AG09309 (cell line): ENCODE measurements at regions not wholly inside any gene's neighbourhood (a gene's known extent, or its start where the extent isn't known, plus 50 kb on each side); places are given as distances from the start of the nearest gene placed in this dataset.

Experiments used
- DNase-seq: peaks from one replicate; pipeline ENCODE4 v3.0.0-alpha.2; 2010; ENCODE audit warnings: low read depth
- H3K4me3 ChIP-seq: 2 replicates; pipeline ENCODE4 v1.5.1; 2011; ENCODE audit warnings: mild to moderate bottlenecking, low read depth, low read length, moderate library complexity; ENCODE audit not compliant: control insufficient read depth
- TF ChIP-seq, protein P1 (sequence below): IDR thresholded peaks from 2 replicates; pipeline ENCODE4 v1.5.1; 2011; ENCODE audit warnings: mild to moderate bottlenecking, low read depth, low read length, inconsistent platforms; ENCODE audit not compliant: insufficient read depth, control insufficient read depth; ENCODE audit errors: missing control alignments

GRCh38 chr21:15333951-15334350 is 269.2 kb upstream of the NRIP1 start:
- TF ChIP-seq, protein P1, sequence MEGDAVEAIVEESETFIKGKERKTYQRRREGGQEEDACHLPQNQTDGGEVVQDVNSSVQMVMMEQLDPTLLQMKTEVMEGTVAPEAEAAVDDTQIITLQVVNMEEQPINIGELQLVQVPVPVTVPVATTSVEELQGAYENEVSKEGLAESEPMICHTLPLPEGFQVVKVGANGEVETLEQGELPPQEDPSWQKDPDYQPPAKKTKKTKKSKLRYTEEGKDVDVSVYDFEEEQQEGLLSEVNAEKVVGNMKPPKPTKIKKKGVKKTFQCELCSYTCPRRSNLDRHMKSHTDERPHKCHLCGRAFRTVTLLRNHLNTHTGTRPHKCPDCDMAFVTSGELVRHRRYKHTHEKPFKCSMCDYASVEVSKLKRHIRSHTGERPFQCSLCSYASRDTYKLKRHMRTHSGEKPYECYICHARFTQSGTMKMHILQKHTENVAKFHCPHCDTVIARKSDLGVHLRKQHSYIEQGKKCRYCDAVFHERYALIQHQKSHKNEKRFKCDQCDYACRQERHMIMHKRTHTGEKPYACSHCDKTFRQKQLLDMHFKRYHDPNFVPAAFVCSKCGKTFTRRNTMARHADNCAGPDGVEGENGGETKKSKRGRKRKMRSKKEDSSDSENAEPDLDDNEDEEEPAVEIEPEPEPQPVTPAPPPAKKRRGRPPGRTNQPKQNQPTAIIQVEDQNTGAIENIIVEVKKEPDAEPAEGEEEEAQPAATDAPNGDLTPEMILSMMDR = no peak
- no peak overlapping the region for H3K4me3 ChIP-seq
- no peak for DNase-seq

DNA sequence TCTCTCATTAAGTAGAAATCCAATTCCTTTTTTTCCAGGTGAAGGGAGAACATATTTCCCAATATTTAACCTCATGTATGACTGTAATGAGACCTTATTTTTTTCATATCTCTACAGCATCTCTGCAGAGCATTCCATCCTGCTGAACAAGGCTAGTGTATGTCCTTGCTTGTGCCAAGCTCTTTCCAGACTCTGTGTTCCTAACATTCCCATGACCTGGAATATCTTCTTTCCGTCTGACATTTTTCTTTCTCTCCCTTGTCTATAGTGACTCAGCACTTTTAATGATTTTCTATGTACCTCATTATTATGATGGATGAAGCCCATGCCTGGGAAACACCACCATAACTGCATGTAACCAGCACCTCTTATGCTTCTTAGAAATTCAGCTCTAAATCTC is 278.3 kb upstream of the NRIP1 start:
- no peak overlapping the region for H3K4me3 ChIP-seq
- DNase-seq = no peak
- TF ChIP-seq, protein P1 = no peak

DNA sequence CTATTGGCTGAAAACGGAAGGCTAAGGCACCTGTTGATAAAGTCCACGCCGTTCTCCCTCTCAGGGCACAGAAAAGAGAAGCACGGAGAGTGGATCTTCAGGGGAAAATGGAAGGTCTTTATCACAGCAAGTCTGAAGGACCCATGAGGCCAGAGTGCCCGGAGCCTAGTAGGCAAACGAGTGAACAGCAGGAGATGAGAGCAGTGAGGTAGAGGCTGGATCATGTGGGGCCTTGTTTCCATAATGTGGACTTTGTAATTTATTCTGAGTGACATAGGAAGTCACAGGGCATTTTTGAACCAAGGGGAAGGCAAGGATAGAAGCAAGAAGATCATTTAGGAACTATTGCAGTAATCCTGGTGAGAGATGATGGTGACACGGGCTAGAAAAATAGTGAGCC is 287.2 kb upstream of the NRIP1 start:
- TF ChIP-seq, protein P1 = no peak
- DNase-seq = no peak
- H3K4me3 ChIP-seq = no peak overlapping the region

DNA sequence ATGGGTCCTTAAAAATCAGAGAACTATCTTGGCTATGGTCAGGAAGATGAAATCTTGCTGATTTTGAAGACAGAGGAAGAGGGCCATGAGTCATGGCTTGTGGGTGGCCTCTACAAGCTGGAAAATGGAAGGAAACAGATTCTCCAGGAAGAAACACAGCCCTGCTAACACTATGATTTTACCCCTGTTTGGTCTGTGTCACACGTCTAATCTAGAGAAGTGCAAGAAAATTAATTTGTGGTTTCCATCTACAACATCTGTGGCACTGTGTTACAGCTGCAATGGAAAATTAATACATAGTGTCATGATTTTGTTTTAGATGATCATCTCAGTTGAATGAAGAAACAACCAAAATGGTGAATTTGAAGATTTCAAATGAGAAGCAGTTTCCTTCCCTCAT is 288.7 kb upstream of the NRIP1 start:
- no peak for DNase-seq
- TF ChIP-seq, protein P1 = no peak
- no peak overlapping the region for H3K4me3 ChIP-seq

GRCh38 chr21:15354516-15354915 is 289.7 kb upstream of the NRIP1 start:
- TF ChIP-seq, protein P1 = no peak
- DNase-seq = no peak
- H3K4me3 ChIP-seq = no peak overlapping the region

DNA sequence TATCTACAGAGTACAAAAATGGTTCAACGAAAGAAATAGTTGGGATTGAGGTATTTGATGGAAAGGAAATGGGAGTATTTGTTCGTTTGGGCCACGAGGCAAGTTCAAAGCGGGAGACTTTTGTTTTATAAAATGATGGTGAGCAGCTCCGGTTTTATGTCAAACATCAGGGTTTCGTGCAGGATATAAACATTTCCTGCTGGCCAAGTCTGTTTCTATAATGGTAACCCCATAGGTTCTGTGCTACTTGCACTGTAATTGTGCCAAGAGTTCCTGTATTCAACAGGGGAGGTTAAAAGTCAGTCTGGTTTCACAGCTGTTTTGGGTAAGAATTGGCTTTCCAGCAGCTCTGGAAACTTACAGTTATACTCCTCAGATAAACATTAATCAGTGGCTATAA is 290.3 kb upstream of the NRIP1 start:
- DNase-seq = no peak
- H3K4me3 ChIP-seq = no peak overlapping the region

More for the DNA sequence above, 290.3 kb upstream of the NRIP1 start:
- TF ChIP-seq, protein P1 = no peak
